SW 1271 (cell line): ENCODE measurements at regions not wholly inside any gene's neighbourhood (a gene's known extent, or its start where the extent isn't known, plus 50 kb on each side); places are given as distances from the start of the nearest gene placed in this dataset.
"Not testable (repeated sequence)": the region's sequence is repeated elsewhere in the genome, so short reads cannot be mapped to it uniquely, and the experiment has no call there.

ENCODE experiments used
- DNase-seq, 2 experiments: peaks; one replicate each; lab custom pipeline; 2025; lab: John Stamatoyannopoulos, UW

DNA sequence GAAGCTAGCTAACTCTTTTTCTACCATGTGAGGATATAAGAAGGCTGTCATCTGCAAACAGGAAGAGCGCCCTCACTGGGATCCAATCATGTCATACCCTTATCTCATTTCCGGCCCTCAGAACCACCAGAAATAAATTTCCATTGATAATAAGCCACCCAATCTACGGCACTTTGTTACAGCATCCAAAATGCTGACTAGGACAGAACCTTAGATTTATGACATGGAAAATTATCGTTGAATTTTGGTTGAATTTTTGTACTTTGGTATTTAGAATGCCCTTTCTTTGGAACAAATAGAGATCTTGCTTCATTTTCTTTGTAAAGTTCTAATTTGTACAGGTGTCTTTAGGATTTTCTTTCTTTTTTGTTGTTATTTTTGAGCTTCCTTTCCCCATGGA, 53.3 kb upstream of the CYLC2 start:
- DNase-seq: no peak

- DNase-seq: no peak
Measured at GRCh38 chr9:102922526-102922925, 72.6 kb upstream of the CYLC2 start.

GRCh38 chr9:102911185-102911584, 83.9 kb upstream of the CYLC2 start:
- no peak for DNase-seq

GRCh38 chr9:102905795-102906194, 89.3 kb upstream of the CYLC2 start:
- DNase-seq: not testable (repeated sequence)

GRCh38 chr9:102892025-102892424, 103.1 kb upstream of the CYLC2 start:
- no peak for DNase-seq

GRCh38 chr9:102888747-102889146, 106.4 kb upstream of the CYLC2 start:
- DNase-seq: not testable (repeated sequence)

GRCh38 chr9:102875687-102876086, 119.4 kb upstream of the CYLC2 start:
- DNase-seq: no peak

DNA sequence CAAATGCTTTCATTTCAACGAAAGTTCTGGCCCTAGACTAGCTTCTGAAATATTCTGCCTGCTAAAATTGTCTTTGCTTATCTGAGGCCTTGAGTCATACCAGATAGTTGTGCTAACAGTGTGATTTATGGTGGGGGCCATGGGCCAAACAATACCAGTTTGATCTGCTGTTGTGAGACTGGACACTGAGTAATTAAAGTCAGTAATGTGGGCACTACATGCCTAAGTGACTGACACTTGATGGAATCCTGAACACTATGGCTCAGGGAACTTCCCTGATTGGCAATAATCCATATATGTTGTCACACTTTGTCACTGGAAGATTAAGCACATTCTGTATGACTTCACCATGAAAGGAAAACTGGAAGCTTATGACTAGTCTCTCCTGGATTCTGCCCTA, 127.6 kb upstream of the CYLC2 start:
- peak; percentile 75 to 81 for DNase-seq

- no peak for DNase-seq
Measured at GRCh38 chr9:102862478-102862877, 132.7 kb upstream of the CYLC2 start.

GRCh38 chr9:102855641-102856040, 139.5 kb upstream of the CYLC2 start:
- DNase-seq: no peak

DNA sequence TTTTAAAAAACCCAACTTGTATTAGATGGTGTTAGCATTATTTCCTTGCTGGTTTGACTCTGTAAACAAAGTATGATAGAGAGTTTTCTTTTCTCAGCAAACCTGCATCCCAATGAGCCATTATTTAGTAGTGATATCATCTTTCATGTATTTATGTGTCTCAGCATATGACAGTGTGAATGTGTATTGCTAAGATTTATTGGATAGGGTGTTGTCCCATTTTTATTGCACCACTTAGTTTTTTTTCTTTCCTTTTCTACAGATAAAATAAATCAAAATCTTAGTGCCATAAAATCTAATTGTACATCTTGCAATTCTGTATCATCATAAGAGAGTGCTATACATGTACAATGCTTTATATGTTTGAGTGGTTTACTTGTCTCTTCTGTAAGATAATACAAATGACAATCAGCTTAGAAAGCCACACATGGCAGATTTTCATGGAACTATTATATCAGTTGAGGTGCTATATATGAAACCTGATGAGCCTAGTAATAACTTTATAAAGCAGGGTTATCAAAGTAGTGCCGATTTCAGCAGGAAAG, 149.2 kb upstream of the CYLC2 start:
- no peak for DNase-seq

GRCh38 chr9:102844716-102845115, 150.4 kb upstream of the CYLC2 start:
- DNase-seq: no peak

DNA sequence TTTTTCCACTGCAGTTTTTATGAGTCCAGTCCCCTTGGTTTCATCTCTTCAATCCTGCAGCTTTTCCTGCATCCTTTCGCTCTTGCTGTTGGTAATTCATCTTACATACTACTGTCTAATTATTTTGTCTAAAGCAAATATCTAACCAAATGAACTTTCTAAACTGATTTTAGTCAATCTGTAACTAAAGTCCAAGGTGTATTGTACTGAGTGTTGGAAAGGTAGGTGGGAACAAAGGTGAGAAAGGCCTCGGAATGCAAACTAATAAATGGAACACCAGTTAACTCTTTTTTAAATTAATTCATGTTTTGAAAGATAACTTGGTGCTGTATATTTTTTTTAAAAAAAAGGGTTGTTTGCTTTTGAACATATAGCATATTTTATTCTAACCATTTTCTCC, 152.7 kb upstream of the CYLC2 start:
- no peak for DNase-seq

DNA sequence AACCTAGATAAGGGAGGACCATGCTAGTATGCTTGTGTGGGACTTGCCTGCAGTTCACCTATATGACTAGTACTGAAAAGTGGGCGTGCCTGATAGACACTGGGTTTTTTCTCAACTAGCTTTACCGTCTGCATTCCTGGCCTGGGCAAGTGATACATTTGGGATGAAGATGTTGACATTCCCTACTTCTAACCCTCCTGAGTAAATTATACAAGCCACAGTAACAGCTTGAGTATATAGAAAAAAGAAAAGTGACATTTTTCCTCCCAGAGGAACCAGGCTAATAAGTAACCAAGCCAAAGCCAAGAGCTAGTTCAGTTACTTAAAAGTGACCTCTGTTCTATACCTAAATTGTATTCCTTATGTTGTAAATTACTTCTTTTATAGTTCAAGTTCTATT, 153.8 kb upstream of the CYLC2 start:
- DNase-seq: no peak

- DNase-seq: no peak
Measured at GRCh38 chr9:102840335-102840734, 154.8 kb upstream of the CYLC2 start.

DNA sequence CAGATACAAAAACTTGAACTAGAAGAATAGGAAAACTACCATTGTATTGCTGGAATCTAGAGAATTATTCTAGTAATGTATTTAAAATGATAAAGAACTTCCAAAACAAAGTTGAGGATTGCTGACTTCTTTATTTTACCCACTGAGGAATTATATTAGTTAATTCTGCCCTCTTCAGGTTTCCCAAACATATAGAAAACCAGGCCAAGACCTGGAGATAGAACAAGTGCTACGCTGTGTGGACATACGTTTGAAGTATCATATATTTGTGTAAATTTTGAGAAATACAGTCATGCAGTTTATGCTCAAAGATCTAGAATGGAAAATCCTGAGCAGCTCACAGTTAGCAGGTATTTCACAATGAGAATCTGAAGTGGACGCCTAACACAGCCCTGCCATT, 162.3 kb upstream of the CYLC2 start:
- DNase-seq: no peak

- no peak for DNase-seq
Measured at GRCh38 chr9:102796244-102796643, 198.9 kb upstream of the CYLC2 start.

- DNase-seq: no peak
Measured at GRCh38 chr9:102795532-102795931, 199.6 kb upstream of the CYLC2 start.

GRCh38 chr9:102779356-102779755, 215.8 kb upstream of the CYLC2 start:
- no peak for DNase-seq

DNA sequence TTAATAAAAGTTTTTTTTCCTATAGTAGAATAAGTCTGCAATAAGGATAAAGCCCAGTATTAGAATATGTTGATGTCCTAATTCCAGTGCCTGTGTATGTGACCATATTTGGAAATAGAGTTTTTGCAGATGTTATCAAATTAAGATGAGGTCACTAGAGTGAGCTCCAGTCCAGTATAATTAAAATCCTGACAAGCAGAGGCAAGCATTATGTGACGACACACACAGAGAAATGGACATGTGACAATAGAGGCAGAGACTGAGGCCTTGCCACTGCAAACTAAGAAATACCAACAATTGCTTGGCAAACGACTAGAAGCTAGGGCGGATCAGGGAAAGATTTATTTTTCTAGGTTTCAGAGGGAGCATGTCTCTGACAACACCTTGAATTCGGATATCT, 216.4 kb upstream of the CYLC2 start:
- no peak for DNase-seq

DNA sequence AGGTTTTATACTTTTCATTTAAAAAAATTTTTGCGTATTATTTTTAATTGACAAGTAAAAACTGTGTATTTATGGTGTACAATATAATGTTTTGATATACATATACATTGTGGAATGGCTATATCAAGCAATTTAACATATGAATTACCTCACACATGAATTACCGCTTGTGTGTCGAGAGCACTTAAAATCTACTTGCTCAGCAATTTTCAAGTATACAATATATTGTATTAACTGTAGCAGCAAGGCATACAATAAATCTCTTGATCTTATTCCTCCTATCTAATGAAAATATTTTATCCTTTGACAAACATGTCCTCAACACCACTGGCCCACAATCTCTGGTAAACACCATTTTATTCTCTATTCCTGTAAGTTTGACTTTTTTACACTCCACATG, 224.4 kb upstream of the CYLC2 start:
- no peak for DNase-seq

DNA sequence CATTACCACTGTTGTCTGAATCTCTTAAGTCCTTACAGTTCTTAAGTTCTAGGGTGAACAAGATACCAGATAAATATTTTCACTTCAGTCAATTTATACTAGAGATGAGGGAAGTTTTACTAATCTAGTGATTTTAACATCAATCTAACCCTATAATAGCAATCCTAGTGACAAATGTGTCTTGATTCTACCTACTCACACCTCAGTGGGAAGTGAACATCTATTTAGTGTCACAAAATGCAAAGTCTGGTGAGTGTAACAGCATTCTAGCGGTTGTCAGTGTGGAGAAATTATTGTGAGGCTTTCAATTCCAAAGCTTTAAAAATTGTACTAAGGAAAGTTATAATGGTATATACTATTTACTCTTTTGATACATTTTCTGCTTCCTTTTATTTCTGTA, 225.8 kb upstream of the CYLC2 start:
- DNase-seq: no peak

- DNase-seq: no peak
Measured at GRCh38 chr9:102768002-102768401, 227.1 kb upstream of the CYLC2 start.

GRCh38 chr9:102767076-102767475, 228.1 kb upstream of the CYLC2 start:
- DNase-seq: no peak

DNA sequence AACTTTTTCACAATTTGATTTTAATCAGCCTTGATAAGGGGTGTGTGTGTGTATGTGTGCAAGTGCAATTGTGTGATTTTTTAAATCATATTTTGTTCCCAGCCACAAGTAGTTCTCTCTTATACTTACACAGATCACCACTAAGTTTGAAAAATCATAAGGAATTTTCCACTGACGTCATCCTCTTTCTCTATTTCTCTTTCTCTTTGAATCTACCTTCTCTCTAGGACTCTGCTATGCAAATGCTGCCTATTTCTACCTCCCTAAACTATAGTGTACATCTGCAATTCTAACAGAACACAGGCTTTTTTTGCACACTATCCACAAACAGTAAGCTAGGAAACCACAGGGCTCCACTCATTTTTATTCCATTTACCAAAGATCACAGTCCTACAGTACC, 254.6 kb upstream of the CYLC2 start:
- no peak for DNase-seq
